ENCODE measurements at regions not wholly inside any gene's neighbourhood (a gene's known extent, or its start where the extent isn't known, plus 50 kb on each side); places are given as distances from the start of the nearest gene placed in this dataset.
"Not testable (repeated sequence)": the region's sequence is repeated elsewhere in the genome, so short reads cannot be mapped to it uniquely, and the experiment has no call there.

GRCh38 chr15:28772857-28773256 lies 60.6 kb upstream of the GOLGA8M start:
- not testable (repeated sequence) for TF ChIP-seq CTCF, POLR2A (IDR thresholded peaks at IDR 0.05)
